Activated T-helper 2 cell treated with anti-CD3 and anti-CD28 coated beads, Interferon-gamma antibody, Interleukin-2, Interleukin-4, amounts not matched to agents 10 μg/mL and 5 μg/mL and 100 μg/mL, durations not matched to agents 14 hours and 24 hours and 36 hours (primary cell): ENCODE measurements at regions not wholly inside any gene's neighbourhood (a gene's known extent, or its start where the extent isn't known, plus 50 kb on each side); places are given as distances from the start of the nearest gene placed in this dataset.

Experiments used
- DNase-seq: peaks from one replicate; pipeline ENCODE4 v3.0.0; 2021; ENCODE audit warnings: low spot score
- H3K27ac Mint-ChIP-seq: one replicate; pipeline ENCODE4 v1.8.0; 2021; ENCODE audit warnings: mixed read lengths
- H3K27me3 Mint-ChIP-seq: one replicate; pipeline ENCODE4 v1.8.0; 2021; ENCODE audit warnings: low read depth, mixed read lengths
- H3K36me3 Mint-ChIP-seq: one replicate; pipeline ENCODE4 v1.8.0; 2021; ENCODE audit warnings: low read depth, mixed read lengths
- H3K4me1 Mint-ChIP-seq: one replicate; pipeline ENCODE4 v1.8.0; 2021; ENCODE audit warnings: low read depth, mixed read lengths
- H3K4me3 Mint-ChIP-seq: one replicate; pipeline ENCODE4 v1.8.0; 2021; ENCODE audit warnings: low read depth, mild to moderate bottlenecking, moderate library complexity, mixed read lengths
- H3K9me3 Mint-ChIP-seq: one replicate; pipeline ENCODE4 v1.8.0; 2021; ENCODE audit warnings: mixed read lengths
- intact Hi-C: fragments of 100-400 bp; cut with micrococcal nuclease; formaldehyde crosslinking; loops from one replicate; pipeline ENCODE4 v1.15.1; 2023

DNA sequence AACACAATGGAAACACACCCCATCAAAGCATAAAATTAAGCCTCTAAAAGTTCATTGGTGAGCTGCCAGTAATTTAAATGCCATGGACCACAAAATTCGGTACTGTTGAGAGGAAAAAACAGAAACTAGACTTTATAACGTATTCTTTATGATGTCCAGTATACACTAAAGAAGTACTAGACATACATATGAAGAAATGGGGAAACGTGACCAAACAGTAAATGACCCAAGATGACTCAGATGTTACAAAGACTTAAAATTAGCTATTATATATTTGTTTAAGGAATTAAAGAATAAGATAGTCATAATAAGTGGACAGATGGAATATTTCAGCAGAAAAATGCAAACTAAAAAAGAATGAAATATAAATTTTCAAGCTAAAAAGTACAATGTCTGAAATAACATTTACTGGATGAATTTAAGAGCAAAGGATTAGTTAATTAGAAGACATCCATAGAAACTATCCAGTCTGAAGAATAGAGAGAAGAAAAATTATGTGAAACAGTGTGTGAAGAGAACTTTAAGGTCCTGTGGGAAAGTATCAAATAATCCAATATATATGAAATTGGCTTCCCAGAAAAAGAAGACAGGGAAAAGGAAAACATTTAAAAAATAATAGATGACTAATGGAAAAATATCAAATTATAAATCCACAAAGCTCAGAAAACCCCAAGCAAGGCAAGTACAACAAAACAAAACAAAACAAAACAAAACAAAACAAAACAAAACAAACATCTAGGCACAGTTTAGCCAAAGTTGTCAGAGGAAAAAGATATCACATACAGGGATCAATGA, 69.4 kb downstream of the SAMD9 start:
- H3K36me3 Mint-ChIP-seq, result no peaks in the 10 kb centered on the region
- H3K27ac Mint-ChIP-seq, result no peak overlapping the region
- no peak for DNase-seq
- no peak overlapping the region for H3K4me3 Mint-ChIP-seq
- no peaks in the 10 kb centered on the region for H3K9me3 Mint-ChIP-seq
- intact Hi-C loops, result no loop called here
- no peaks in the 10 kb centered on the region for H3K27me3 Mint-ChIP-seq
- peaks cover 15% of the 10 kb centered on the region for H3K4me1 Mint-ChIP-seq

GRCh38 chr7:93047514-93048099, 70.2 kb downstream of the SAMD9 start:
- no peaks in the 10 kb centered on the region for H3K27me3 Mint-ChIP-seq
- intact Hi-C loops, result no loop called here
- no peaks in the 10 kb centered on the region for H3K36me3 Mint-ChIP-seq
- H3K4me1 Mint-ChIP-seq, result peaks cover 12% of the 10 kb centered on the region
- H3K9me3 Mint-ChIP-seq, result no peaks in the 10 kb centered on the region
- H3K4me3 Mint-ChIP-seq, result no peak overlapping the region
- no peak for DNase-seq
- H3K27ac Mint-ChIP-seq, result no peak overlapping the region

GRCh38 chr7:93046641-93047040, 71.1 kb downstream of the SAMD9 start:
- Mint-ChIP-seq H3K27me3 (no peaks in the 10 kb centered on the region), H3K36me3 (no peaks in the 10 kb centered on the region), H3K9me3 (no peaks in the 10 kb centered on the region), H3K4me1 (peaks cover 11% of the 10 kb centered on the region), H3K4me3 (no peak overlapping the region), H3K27ac (no peak overlapping the region)
- no peak for DNase-seq
- intact Hi-C loops, result no loop called here

- intact Hi-C loops, result no loop called here
- no peaks in the 10 kb centered on the region for H3K36me3 Mint-ChIP-seq
- H3K4me1 Mint-ChIP-seq, result peaks cover 13% of the 10 kb centered on the region
- no peaks in the 10 kb centered on the region for H3K27me3 Mint-ChIP-seq
- no peak overlapping the region for H3K4me3 Mint-ChIP-seq
- H3K27ac Mint-ChIP-seq, result no peak overlapping the region
- no peak for DNase-seq
- H3K9me3 Mint-ChIP-seq, result no peaks in the 10 kb centered on the region
Measured at GRCh38 chr7:93044147-93044810, 73.5 kb downstream of the SAMD9 start.

- Mint-ChIP-seq H3K4me1 (peaks cover 13% of the 10 kb centered on the region), H3K27ac (no peak overlapping the region), H3K27me3 (no peaks in the 10 kb centered on the region), H3K4me3 (no peak overlapping the region), H3K36me3 (no peaks in the 10 kb centered on the region), H3K9me3 (no peaks in the 10 kb centered on the region)
- DNase-seq, result no peak
- intact Hi-C loops, result no loop called here
Measured at GRCh38 chr7:93043385-93043985, 74.3 kb downstream of the SAMD9 start.

- no peaks in the 10 kb centered on the region for H3K27me3 Mint-ChIP-seq
- H3K4me1 Mint-ChIP-seq, result peaks cover 20% of the 10 kb centered on the region
Measured at GRCh38 chr7:93040355-93040754, 77.4 kb downstream of the SAMD9 start.

GRCh38 chr7:93039786-93040185, 78.0 kb downstream of the SAMD9 start:
- H3K9me3 Mint-ChIP-seq, result peaks cover 9% of the 10 kb centered on the region
- H3K4me1 Mint-ChIP-seq, result peaks cover 20% of the 10 kb centered on the region
- intact Hi-C loops, result no loop called here
- no peak for DNase-seq
- H3K27me3 Mint-ChIP-seq, result no peaks in the 10 kb centered on the region
- H3K4me3 Mint-ChIP-seq, result no peak overlapping the region
- no peaks in the 10 kb centered on the region for H3K36me3 Mint-ChIP-seq
- H3K27ac Mint-ChIP-seq, result no peak overlapping the region

More at GRCh38 chr7:93040355-93040754, 77.4 kb downstream of the SAMD9 start:
- Mint-ChIP-seq H3K4me3 (no peak overlapping the region), H3K36me3 (no peaks in the 10 kb centered on the region), H3K9me3 (peaks cover 3% of the 10 kb centered on the region), H3K27ac (no peak overlapping the region)
- intact Hi-C loops, result no loop called here
- no peak for DNase-seq

GRCh38 chr7:93039282-93039681, 78.5 kb downstream of the SAMD9 start:
- no peak for DNase-seq
- Mint-ChIP-seq H3K27me3 (no peaks in the 10 kb centered on the region), H3K9me3 (peaks cover 13% of the 10 kb centered on the region), H3K36me3 (no peaks in the 10 kb centered on the region), H3K4me3 (no peak overlapping the region), H3K27ac (no peak overlapping the region), H3K4me1 (peaks cover 16% of the 10 kb centered on the region)
- intact Hi-C loops, result no loop called here

DNA sequence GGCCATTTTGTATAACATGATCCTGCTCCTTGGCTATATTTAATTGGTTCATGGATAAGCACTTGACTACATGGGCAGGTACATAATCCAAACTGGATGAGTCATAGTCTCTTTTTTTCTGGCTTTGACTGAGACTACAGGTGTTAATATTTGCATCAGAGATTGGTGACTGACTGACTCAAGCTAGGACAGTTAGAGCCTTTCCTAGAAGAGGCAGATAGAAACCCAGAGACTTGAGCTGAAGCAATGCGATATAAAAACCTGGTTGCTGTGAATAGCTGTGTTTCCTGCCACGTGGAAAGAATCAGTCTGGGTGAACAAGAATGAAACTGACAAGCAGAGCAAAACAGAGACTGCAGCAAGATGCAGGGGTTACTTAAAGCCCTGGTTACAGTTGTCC, 81.0 kb downstream of the SAMD9 start:
- H3K9me3 Mint-ChIP-seq, result peaks cover 37% of the 10 kb centered on the region

GRCh38 chr7:93036149-93036640, 81.6 kb downstream of the SAMD9 start:
- H3K27ac Mint-ChIP-seq, result peak overlapping the region; percentile 39
- H3K4me1 Mint-ChIP-seq, result peaks cover 16% of the 10 kb centered on the region
- intact Hi-C loops, result loop anchor here (1.0 to 2.0 kb wide), 2 partner anchors 200 to 405 kb away; partner anchors contain the start of gene CDK6
- peaks cover 44% of the 10 kb centered on the region for H3K9me3 Mint-ChIP-seq
- H3K36me3 Mint-ChIP-seq, result peaks cover 4% of the 10 kb centered on the region
- no peaks in the 10 kb centered on the region for H3K27me3 Mint-ChIP-seq
- DNase-seq, result no peak
- H3K4me3 Mint-ChIP-seq, result no peak overlapping the region

More for the DNA sequence above, 81.0 kb downstream of the SAMD9 start:
- H3K4me1 Mint-ChIP-seq, result peaks cover 16% of the 10 kb centered on the region
- H3K4me3 Mint-ChIP-seq, result no peak overlapping the region
- H3K27me3 Mint-ChIP-seq, result no peaks in the 10 kb centered on the region
- DNase-seq, result peak; percentile 33
- peaks cover 4% of the 10 kb centered on the region for H3K36me3 Mint-ChIP-seq
- intact Hi-C loops, result loop anchor here (1.0 to 2.0 kb wide), 4 partner anchors 84 to 406 kb away; partner anchors contain the start of gene CDK6
- peak overlapping the region; percentile 39 for H3K27ac Mint-ChIP-seq

DNA sequence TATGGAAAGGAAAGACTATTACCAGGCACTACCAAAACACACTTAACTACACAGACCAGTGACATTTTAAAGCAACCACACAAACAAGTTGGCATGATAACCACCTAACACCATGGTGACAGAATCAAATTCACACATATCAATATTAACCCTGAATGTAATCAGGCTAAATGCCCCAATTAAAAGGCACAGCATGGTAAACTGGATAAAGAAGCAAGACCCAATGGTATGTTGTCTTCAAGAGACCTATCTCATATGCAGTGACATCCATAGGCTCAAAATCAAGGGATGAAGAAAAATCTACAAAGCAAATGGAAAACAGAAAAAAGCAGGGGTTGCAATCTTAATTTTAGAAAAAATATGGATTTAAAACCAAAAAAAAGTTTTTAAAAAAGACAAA, 86.0 kb downstream of the SAMD9 start:
- no peaks in the 10 kb centered on the region for H3K27me3 Mint-ChIP-seq
- intact Hi-C loops, result no loop called here
- DNase-seq, result no peak
- peaks cover 10% of the 10 kb centered on the region for H3K36me3 Mint-ChIP-seq
- no peak overlapping the region for H3K27ac Mint-ChIP-seq
- peaks cover 7% of the 10 kb centered on the region for H3K4me1 Mint-ChIP-seq
- no peak overlapping the region for H3K4me3 Mint-ChIP-seq
- peaks cover 56% of the 10 kb centered on the region for H3K9me3 Mint-ChIP-seq

DNA sequence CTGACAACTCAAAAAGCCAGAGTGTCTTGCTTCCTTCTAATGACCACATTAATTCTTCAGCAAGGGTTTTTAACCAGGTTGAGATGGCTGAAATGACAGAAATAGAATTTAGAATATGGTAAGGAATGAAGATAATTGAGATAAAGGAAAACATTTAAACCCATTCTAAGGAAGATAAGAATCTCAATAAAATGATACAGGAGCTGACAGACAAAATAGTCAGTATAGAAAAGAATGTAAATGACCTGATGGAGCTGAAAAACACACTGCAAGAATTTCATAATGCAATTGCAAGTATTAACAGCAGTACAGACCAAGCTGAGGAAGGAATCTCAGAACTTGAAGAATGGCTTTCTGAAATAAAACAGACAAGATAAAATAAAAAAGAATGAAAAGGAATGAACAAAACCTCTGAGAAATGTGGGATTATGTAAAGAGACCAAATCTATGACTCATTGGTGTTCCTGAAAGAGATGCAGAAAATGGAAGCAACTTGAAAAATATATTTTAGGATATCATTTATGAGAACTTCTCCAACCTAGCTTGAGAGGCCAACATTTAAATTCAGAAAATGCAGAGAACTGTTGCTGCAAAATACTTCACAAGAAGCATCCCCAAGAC, 87.1 kb downstream of the SAMD9 start:
- intact Hi-C loops, result no loop called here
- no peak for DNase-seq
- Mint-ChIP-seq H3K27me3 (no peaks in the 10 kb centered on the region), H3K9me3 (peaks cover 56% of the 10 kb centered on the region), H3K27ac (no peak overlapping the region), H3K4me3 (no peak overlapping the region), H3K36me3 (peaks cover 10% of the 10 kb centered on the region), H3K4me1 (peaks cover 3% of the 10 kb centered on the region)
